Frontal cortex (tissue), 3 donors: ENCODE measurements at regions not wholly inside any gene's neighbourhood (a gene's known extent, or its start where the extent isn't known, plus 50 kb on each side); places are given as distances from the start of the nearest gene placed in this dataset.
"Not testable (repeated sequence)": the region's sequence is repeated elsewhere in the genome, so short reads cannot be mapped to it uniquely, and the experiment has no call there.

Experiments used
- DNase-seq, 2 donors: peaks; one replicate each; pipeline ENCODE4 v3.0.0; 2012; ENCODE audit warnings: low spot score in 2 of 2
- FAIRE-seq: peaks from 2 replicates; lab custom pipeline; 2012; peaks lifted over from hg19 to GRCh38; lab: Jason Lieb, UNC
- donor health status: control.
- donor health status: control.
- donor health status: control.

GRCh38 chr6:81086991-81087390 is 665.5 kb downstream of the TENT5A start:
- FAIRE-seq (no peak), DNase-seq (no peak)

GRCh38 chr6:81085431-81085790 is 667.1 kb downstream of the TENT5A start:
- DNase-seq (no peak), FAIRE-seq (no peak)

- no peak for FAIRE-seq
- no peak for DNase-seq
These were observed 667.6 kb downstream of the TENT5A start for GRCh38 chr6:81084776-81085430.

GRCh38 chr6:81075974-81076373 is 676.5 kb downstream of the TENT5A start:
- DNase-seq: no peak

GRCh38 chr6:81073318-81073717 is 679.2 kb downstream of the TENT5A start:
- DNase-seq (no peak), FAIRE-seq (no peak)

More at GRCh38 chr6:81075974-81076373, 676.5 kb downstream of the TENT5A start:
- no peak for FAIRE-seq

- DNase-seq: no peak
- FAIRE-seq: no peak
These were observed 681.4 kb downstream of the TENT5A start for GRCh38 chr6:81071121-81071520.

GRCh38 chr6:81067057-81067456 is 685.4 kb downstream of the TENT5A start:
- DNase-seq: no peak
- FAIRE-seq: no peak

GRCh38 chr6:81063891-81064290 is 688.6 kb downstream of the TENT5A start:
- no peak for FAIRE-seq

GRCh38 chr6:81054036-81054435 is 698.4 kb downstream of the TENT5A start:
- DNase-seq: no peak
- FAIRE-seq: no peak

More at GRCh38 chr6:81063891-81064290, 688.6 kb downstream of the TENT5A start:
- DNase-seq: no peak

- DNase-seq (no peak), FAIRE-seq (no peak)
These were observed 700.5 kb downstream of the TENT5A start for GRCh38 chr6:81051952-81052351.

GRCh38 chr6:81049425-81050042 is 702.9 kb downstream of the TENT5A start:
- DNase-seq (no peak), FAIRE-seq (no peak)

GRCh38 chr6:81031416-81031815 is 721.1 kb downstream of the TENT5A start:
- DNase-seq (no peak), FAIRE-seq (no peak)

GRCh38 chr6:81026041-81026553 is 726.4 kb downstream of the TENT5A start:
- DNase-seq (no peak), FAIRE-seq (no peak)

GRCh38 chr6:81023709-81024108 is 728.8 kb downstream of the TENT5A start:
- no peak for DNase-seq
- no peak for FAIRE-seq

- FAIRE-seq (no peak), DNase-seq (no peak)
These were observed 729.4 kb downstream of the TENT5A start for GRCh38 chr6:81023007-81023582.

GRCh38 chr6:81017586-81017985 is 734.9 kb downstream of the TENT5A start:
- not testable (repeated sequence) for DNase-seq, FAIRE-seq

GRCh38 chr6:81003894-81004293 is 748.6 kb downstream of the TENT5A start:
- DNase-seq: no peak
- FAIRE-seq: no peak

GRCh38 chr6:81003156-81003555 is 749.3 kb downstream of the TENT5A start:
- DNase-seq: no peak
- FAIRE-seq: no peak

GRCh38 chr6:81002126-81002525 is 750.4 kb downstream of the TENT5A start:
- FAIRE-seq (no peak), DNase-seq (no peak)

GRCh38 chr6:80991316-80991715 is 761.2 kb downstream of the TENT5A start:
- DNase-seq (no peak), FAIRE-seq (no peak)

- FAIRE-seq (no peak), DNase-seq (no peak)
These were observed 763.6 kb downstream of the TENT5A start for GRCh38 chr6:80988892-80989291.
